ENCODE measurements at regions not wholly inside any gene's neighbourhood (a gene's known extent, or its start where the extent isn't known, plus 50 kb on each side); places are given as distances from the start of the nearest gene placed in this dataset.
"Not testable (repeated sequence)": the region's sequence is repeated elsewhere in the genome, so short reads cannot be mapped to it uniquely, and the experiment has no call there.

GRCh38 chr9:1505489-1505888 is 455.3 kb downstream of the DMRT2 start:
- DNase-seq, result peak in 1 of 5 experiments; percentile 85

DNA sequence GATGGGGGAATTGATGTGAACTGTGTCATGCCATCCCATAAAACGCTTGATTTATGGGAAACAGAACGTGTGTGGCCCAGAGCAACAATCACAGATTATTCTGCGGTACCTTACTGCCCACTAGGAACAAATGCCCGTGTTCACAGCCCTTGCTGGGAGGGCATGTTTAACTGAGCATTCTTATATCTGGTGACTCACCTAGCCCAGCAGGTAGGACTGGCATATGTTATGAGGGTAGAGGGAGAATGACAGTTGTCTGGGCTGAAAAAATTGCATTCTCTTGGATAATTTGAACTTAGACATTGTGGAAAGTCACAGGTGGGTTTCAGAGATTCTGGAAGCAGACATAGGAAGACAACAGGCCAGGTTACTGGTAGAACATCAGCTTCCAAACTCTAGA is 460.6 kb downstream of the DMRT2 start:
- DNase-seq, result no peak

DNA sequence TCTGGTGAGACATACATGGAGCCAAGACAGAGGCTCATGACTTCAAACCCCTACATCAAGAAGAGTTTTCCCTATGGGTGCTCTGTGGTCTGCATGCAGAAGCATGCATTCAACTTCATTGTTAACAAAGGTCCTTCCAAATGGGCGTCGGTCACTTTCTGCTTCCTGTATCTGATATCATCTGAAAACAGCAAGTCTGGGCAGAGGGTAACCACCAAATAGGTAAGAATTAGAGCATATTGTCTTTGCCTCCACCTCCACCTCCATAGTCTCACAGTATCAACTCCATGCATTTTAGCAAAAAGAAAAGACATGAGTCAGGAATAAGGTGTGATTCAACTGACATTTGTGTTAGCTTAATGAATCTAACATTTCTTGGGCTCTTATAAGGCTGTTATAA is 462.9 kb downstream of the DMRT2 start:
- no peak for DNase-seq

- no peak for DNase-seq
These were observed 464.1 kb downstream of the DMRT2 start for GRCh38 chr9:1514250-1514649.

- peak in 1 of 5 experiments; percentile 59 for DNase-seq
These were observed 464.7 kb downstream of the DMRT2 start for GRCh38 chr9:1514776-1515363.

DNA sequence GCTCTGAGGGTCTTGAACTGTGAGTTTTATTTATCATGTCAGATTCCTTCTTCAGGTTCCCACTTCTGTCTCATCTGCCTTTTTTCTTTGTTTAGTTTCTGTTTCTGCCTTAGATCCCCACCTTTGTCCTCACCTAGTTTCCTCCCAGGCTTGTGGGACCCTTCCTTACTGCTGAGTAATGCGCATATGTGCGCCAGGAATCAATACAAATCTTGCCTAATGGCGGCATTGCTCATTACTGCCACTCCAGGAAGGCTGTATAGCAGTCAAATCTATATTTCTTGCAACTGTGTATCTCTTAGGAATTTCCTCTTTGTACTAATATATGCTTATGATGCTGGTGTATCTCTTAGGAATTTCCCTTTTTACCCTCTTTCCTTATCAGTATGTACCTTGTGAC is 465.4 kb downstream of the DMRT2 start:
- no peak for DNase-seq

- no peak for DNase-seq
These were observed 471.4 kb downstream of the DMRT2 start for GRCh38 chr9:1521547-1521946.

- DNase-seq, result peak in 1 of 5 experiments; percentile 27
These were observed 472.1 kb downstream of the DMRT2 start for GRCh38 chr9:1522219-1522767.

GRCh38 chr9:1528456-1528855 is 478.3 kb downstream of the DMRT2 start:
- DNase-seq, result no peak

DNA sequence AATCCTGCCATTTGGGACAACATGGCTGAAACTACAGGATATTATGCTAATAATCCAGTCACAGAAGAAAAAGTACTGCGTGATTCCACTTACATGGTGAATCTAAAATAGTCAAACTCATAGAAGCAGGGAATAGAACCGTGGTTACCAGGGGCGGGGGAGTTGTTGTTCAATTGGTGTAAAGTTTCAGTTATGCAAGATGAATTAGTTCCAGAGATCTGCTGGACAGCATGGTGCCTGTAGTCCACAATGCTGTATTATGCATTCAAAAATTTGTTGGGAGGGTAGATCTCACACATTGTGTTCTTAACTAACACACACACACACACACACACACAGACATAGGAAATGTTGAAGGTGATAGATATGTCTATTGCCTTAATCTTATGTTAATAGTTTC is 480.5 kb downstream of the DMRT2 start:
- DNase-seq, result no peak

DNA sequence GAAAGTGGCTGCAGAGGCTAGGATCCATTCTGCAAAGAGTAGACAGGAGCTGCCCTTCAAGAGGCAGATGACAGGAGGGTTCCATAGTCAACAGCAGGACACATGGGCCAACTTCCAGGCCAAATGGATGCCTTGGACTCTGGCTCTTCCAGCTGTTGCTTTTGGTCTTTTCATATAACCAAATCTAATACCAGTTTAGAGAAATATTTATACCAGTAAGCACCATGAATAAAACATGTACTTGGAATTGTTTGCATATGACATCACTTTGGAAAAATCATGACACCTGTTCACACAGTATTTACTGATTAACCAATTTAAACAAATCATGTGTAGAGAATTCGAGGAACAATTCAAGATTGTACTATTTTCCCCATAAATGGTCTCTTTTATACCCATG is 481.3 kb downstream of the DMRT2 start:
- DNase-seq, result no peak

- no peak for DNase-seq
These were observed 482.0 kb downstream of the DMRT2 start for GRCh38 chr9:1532171-1532570.

GRCh38 chr9:1535051-1535450 is 480.1 kb upstream of the SMARCA2 start:
- DNase-seq, result peak in 1 of 5 experiments; percentile 52

GRCh38 chr9:1535599-1535998 is 479.5 kb upstream of the SMARCA2 start:
- DNase-seq, result peak in 1 of 5 experiments; percentile 50

- DNase-seq, result peak in 1 of 5 experiments; percentile 79
These were observed 478.5 kb upstream of the SMARCA2 start for GRCh38 chr9:1536522-1537170.

- no peak for DNase-seq
These were observed 476.8 kb upstream of the SMARCA2 start for GRCh38 chr9:1538301-1538700.

DNA sequence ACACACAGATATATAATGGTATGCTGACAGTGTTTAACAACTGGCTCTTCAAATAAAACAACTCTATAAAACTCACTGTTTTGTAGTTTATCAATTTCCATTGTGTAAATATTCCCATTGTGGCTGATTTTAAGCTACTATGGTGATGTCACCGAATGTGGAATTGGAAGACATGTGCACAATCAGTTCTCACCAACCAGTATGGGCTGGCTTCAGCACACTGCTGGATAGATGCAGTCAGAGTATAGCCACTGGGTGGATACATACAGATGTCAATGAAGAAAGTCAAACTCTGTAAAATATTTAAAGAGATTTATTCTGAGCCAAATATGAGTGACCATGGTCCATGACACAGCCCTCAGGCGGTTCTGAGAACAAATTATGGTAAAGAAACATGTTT is 475.9 kb upstream of the SMARCA2 start:
- DNase-seq, result no peak

GRCh38 chr9:1550636-1551035 is 464.5 kb upstream of the SMARCA2 start:
- no peak for DNase-seq

DNA sequence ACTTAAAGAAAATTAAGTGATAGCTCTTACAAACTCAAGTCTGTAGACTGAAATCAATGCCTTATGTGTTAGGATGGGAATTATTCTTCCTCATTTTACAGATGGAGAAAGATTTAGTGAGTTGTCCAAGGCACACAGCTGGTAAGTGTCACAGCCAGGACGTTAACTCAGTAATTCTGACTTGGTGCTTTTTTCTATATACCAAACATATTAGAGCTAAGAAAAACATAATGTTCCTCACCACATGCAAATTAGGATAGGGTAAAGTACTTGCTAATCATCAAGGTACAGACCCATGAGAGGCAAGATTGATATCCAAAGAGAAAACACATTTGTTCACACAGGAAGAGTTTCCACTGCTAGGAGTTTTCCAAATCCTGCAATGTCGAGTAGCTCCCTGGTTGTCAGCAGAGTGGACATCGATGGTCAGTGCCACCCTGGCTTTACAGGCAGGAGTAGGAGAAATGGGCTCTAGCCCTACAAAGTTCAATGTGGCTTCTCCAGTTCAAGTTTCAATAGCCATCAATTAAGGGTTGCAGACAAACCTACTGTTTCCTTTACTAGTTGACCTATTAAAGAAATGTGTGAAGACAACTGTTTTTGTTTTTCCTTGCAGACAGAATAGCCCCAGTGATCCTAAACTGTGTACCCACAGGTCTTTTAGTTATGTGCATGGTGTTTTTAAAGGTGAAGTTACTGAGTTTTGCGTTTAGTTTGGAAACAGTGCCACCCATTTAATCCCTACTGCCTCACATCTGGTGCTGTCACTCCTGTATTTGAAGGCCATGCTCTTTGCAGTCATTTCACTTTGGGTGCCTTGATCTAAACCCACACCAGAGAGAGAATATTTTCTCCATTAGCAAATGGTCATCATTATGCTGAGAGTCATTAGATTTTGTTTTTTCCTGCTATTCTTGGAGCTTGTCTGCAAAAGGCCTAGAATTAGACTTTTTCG is 460.8 kb upstream of the SMARCA2 start:
- DNase-seq, result no peak

DNA sequence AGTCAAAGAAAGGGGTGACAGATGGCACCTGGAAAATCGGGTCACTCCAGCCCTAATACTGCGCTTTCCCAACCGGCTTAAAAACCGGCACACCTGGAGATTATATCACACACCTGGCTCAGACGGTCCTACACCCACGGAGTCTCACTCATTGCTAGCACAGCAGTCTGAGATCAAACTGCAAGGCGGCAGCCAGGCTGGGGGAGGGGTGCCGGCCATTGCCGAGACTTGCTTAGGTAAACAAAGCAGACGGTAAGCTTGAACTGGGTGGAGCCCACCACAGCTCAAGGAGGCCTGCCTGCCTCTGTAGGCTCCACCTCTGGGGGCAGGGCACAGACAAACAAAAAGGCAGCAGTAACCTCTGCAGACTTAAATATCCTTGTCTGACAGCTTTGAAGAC is 456.5 kb upstream of the SMARCA2 start:
- DNase-seq, result not testable (repeated sequence)

GRCh38 chr9:1575939-1576338 is 439.2 kb upstream of the SMARCA2 start:
- no peak for DNase-seq

GRCh38 chr9:1580215-1580614 is 434.9 kb upstream of the SMARCA2 start:
- DNase-seq, result no peak

GRCh38 chr9:1581926-1582325 is 433.2 kb upstream of the SMARCA2 start:
- DNase-seq, result no peak

All from T-helper 2 cell (primary cell).